Thoracic aorta (tissue), 2 donors: ENCODE measurements at regions not wholly inside any gene's neighbourhood (a gene's known extent, or its start where the extent isn't known, plus 50 kb on each side); places are given as distances from the start of the nearest gene placed in this dataset.

ENCODE experiments used
- ATAC-seq: fragments of 150-250 bp; one replicate; pipeline ENCODE4 v1.8.0; 2017; ENCODE audit warnings: low read depth; ENCODE audit not compliant: insufficient number of reproducible peaks, low FRiP score
- DNase-seq: peaks from one replicate; pipeline ENCODE4 v3.0.0-alpha.2; 2020; ENCODE audit warnings: low spot score
- H3K27ac ChIP-seq, 2 donors: fragments of 200-600 bp; sonication (generic); 1 replicate in 1 of 2; 2 replicates in 1 of 2; pipeline ENCODE4 v1.5.1; 2016; ENCODE audit warnings: mild to moderate bottlenecking in 2 of 2, moderate library complexity in 2 of 2
- H3K27me3 ChIP-seq: fragments of 200-600 bp; sonication (generic); replicated peaks from 2 replicates; pipeline ENCODE4 v1.6.0; 2016; ENCODE audit warnings: mild to moderate bottlenecking; ENCODE audit not compliant: insufficient read depth
- H3K36me3 ChIP-seq: fragments of 200-600 bp; sonication (generic); one replicate; pipeline ENCODE4 v1.5.1; 2016
- H3K4me1 ChIP-seq, 2 donors: fragments of 200-600 bp; sonication (generic); 1 replicate in 1 of 2; 2 replicates in 1 of 2; pipeline versions ENCODE4 v1.5.1 to v1.6.0; 2016; ENCODE audit warnings: low read depth in 2 of 2, mild to moderate bottlenecking in 1 of 2; ENCODE audit not compliant: control insufficient read depth in 1 of 2
- H3K4me3 ChIP-seq: fragments of 200-600 bp; sonication (generic); 2 replicates; pipeline ENCODE4 v1.5.1; 2016; ENCODE audit warnings: mild to moderate bottlenecking
- H3K9me3 ChIP-seq: fragments of 200-600 bp; sonication (generic); 2 replicates; pipeline ENCODE4 v1.5.1; 2016
- TF ChIP-seq, protein P1 (sequence below): fragments of 200-600 bp; sonication (generic); IDR thresholded peaks from one replicate; pipeline ENCODE4 v1.5.1; 2019; ENCODE audit warnings: antibody characterized with exemption

DNA sequence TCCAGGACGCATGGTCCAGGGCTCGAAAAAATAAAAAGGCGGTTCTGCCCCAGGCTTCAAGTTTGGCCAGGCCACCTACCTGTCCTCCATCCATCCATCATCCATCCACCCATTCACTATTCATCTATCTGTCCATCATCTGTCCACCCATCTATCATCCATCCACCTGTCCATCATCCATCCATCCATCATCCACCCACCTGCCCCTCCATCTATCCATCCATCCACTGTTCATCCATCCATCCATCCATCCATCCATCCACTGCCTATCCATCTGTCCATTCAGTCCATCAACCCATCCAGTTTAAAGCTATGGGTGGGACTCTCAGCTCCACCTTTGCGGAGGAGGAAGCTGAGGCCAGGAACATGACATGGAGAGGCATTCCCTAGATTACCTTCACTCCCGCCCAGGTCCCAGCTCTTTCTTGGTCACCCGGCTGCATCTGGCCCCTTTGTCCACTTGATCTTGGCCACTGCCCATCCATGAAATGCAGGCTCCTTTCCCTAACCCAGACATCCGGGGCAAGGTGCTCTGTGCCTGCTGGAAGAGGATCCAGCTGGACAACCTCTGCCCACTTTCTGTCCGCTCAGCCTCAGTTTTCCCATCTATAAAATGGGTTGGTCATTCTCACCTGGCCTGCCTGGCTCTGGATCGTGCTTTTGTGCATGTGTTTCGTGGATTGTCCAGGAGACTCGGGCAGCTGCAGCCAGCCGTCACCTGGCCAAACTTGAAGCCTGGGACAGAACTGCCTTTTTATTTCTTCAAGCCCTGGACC is 236.0 kb upstream of the CIBAR2 start:
- H3K27ac ChIP-seq, result no peak overlapping the region
- H3K36me3 ChIP-seq, result no peaks in the 10 kb centered on the region
- peaks cover 3 to 29% of the 10 kb centered on the region in 2 donors for H3K4me1 ChIP-seq
- no peaks in the 10 kb centered on the region for H3K27me3 ChIP-seq
- no peaks in the 10 kb centered on the region for H3K9me3 ChIP-seq
- ATAC-seq (no peak), DNase-seq (no peak)
- no peak overlapping the region for H3K4me3 ChIP-seq
- TF ChIP-seq, protein P1, sequence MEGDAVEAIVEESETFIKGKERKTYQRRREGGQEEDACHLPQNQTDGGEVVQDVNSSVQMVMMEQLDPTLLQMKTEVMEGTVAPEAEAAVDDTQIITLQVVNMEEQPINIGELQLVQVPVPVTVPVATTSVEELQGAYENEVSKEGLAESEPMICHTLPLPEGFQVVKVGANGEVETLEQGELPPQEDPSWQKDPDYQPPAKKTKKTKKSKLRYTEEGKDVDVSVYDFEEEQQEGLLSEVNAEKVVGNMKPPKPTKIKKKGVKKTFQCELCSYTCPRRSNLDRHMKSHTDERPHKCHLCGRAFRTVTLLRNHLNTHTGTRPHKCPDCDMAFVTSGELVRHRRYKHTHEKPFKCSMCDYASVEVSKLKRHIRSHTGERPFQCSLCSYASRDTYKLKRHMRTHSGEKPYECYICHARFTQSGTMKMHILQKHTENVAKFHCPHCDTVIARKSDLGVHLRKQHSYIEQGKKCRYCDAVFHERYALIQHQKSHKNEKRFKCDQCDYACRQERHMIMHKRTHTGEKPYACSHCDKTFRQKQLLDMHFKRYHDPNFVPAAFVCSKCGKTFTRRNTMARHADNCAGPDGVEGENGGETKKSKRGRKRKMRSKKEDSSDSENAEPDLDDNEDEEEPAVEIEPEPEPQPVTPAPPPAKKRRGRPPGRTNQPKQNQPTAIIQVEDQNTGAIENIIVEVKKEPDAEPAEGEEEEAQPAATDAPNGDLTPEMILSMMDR, result no peak

GRCh38 chr16:85348911-85349334 is 236.7 kb upstream of the CIBAR2 start:
- ATAC-seq, result no peak
- Histone ChIP-seq H3K9me3 (no peaks in the 10 kb centered on the region), H3K27me3 (no peaks in the 10 kb centered on the region), H3K4me3 (no peak overlapping the region), H3K36me3 (no peaks in the 10 kb centered on the region), H3K27ac (no peak overlapping the region), H3K4me1 (peaks cover 3 to 29% of the 10 kb centered on the region in 2 donors)
- TF ChIP-seq, protein P1, result no peak
- DNase-seq, result no peak

GRCh38 chr16:85349365-85350145 is 237.3 kb upstream of the CIBAR2 start:
- ATAC-seq (no peak), DNase-seq (no peak)
- peaks cover 3 to 29% of the 10 kb centered on the region in 2 donors for H3K4me1 ChIP-seq
- no peaks in the 10 kb centered on the region for H3K9me3 ChIP-seq
- no peaks in the 10 kb centered on the region for H3K27me3 ChIP-seq
- H3K36me3 ChIP-seq, result no peaks in the 10 kb centered on the region
- TF ChIP-seq, protein P1, result no peak
- H3K4me3 ChIP-seq, result no peak overlapping the region
- H3K27ac ChIP-seq, result no peak overlapping the region

DNA sequence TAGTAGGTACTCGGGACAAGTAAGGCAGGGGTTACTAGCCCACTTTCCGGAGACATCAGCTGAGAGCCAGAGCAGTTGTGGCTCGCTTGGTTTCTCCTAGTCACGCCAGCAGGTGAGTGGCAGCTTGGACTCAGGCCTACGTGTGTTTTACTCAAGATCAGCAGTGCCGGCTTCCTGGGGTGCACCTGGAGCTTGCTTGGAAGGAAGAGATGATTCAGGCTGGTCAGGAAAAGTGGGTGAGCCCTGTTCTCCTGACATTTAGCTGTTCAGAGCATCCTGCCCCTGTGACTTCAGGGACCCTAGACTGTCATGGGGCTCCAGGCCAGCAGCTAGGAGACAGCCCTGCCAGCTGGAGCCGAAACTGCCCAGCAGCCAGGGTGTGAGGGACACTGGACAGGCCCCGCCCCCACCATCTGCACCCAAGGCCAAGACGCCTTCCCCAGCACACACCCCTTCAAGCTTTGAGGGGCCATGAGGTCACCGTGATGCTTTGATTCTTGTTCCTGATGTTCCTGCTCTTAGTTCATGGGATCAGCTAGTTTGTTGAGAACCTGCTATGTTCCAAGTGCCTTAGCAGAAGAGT is 238.0 kb upstream of the CIBAR2 start:
- H3K4me3 ChIP-seq, result no peak overlapping the region
- DNase-seq, result no peak
- ATAC-seq, result no peak
- TF ChIP-seq, protein P1, result no peak
- H3K4me1 ChIP-seq, result peaks cover 3 to 29% of the 10 kb centered on the region in 2 donors
- no peaks in the 10 kb centered on the region for H3K9me3 ChIP-seq
- H3K27ac ChIP-seq, result peak overlapping the region; percentile 53 to 58
- no peaks in the 10 kb centered on the region for H3K36me3 ChIP-seq
- H3K27me3 ChIP-seq, result no peaks in the 10 kb centered on the region

DNA sequence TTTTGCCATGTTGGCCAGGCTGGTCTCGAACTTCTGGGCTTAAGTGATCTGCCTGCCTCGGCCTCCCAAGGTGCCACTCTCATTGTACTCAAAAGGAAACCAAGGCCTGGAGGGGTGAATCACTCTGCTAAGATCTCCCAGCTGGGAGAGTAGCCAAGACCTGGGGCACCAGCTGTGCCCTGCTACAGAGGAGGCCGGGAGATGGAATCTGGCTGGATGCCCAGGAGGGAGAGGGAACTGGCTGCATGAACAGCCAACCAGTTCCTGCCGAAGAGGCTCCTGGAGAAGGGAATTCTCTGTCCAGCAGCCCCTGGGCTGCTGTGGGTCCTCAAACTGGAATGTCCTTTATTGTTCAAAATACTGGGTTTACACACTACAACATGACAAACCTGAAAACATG is 238.7 kb upstream of the CIBAR2 start:
- Histone ChIP-seq H3K27me3 (no peaks in the 10 kb centered on the region), H3K4me3 (no peak overlapping the region), H3K36me3 (no peaks in the 10 kb centered on the region), H3K4me1 (peaks cover 3 to 29% of the 10 kb centered on the region in 2 donors), H3K9me3 (no peaks in the 10 kb centered on the region), H3K27ac (peak overlapping the region; percentile 53 to 58)
- TF ChIP-seq, protein P1, result no peak
- peak; percentile 90 for DNase-seq
- ATAC-seq, result peak; percentile 73
